ENCODE measurements at regions not wholly inside any gene's neighbourhood (a gene's known extent, or its start where the extent isn't known, plus 50 kb on each side); places are given as distances from the start of the nearest gene placed in this dataset.

DNA sequence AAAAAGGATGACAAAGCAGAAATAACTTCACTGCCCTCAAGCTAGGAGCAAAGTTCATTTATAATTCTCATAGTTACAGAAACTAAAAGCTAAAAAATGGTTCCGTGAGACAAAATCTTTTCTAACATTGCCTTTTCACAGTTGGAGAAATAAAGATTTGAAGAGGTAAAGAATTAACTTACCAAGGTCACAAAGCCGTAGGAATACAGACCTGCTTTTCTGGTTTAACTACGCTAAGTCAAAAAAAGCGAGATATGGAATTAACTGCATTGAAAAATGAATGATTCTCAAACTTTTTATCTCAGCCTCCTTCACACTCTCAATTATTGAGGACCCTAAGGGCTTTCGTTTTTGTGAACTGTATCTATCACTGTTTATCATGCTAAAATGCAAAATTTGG, 95.3 kb downstream of the SLC17A6 start:
- DNase-seq: no peak

GRCh38 chr11:22433094-22433455, 94.9 kb downstream of the SLC17A6 start:
- DNase-seq: no peak

GRCh38 chr11:22432291-22433093, 94.3 kb downstream of the SLC17A6 start:
- peak; percentile 47 for DNase-seq

GRCh38 chr11:22431106-22431505, 92.9 kb downstream of the SLC17A6 start:
- no peak for DNase-seq

- DNase-seq: no peak
These were observed 92.5 kb downstream of the SLC17A6 start for GRCh38 chr11:22430639-22431038.

GRCh38 chr11:22430141-22430541, 92.0 kb downstream of the SLC17A6 start:
- no peak for DNase-seq

Measured in DMS153 (cell line).